WERI-Rb-1 (cell line): ENCODE measurements at regions not wholly inside any gene's neighbourhood (a gene's known extent, or its start where the extent isn't known, plus 50 kb on each side); places are given as distances from the start of the nearest gene placed in this dataset.

Experiments used
- DNase-seq: peaks from one replicate; pipeline ENCODE4 v3.0.0-alpha.2; 2020
- H3K27ac ChIP-seq: fragments of 250-450 bp; sonication (Bioruptor Pico); 2 replicates; pipeline ENCODE4 v1.5.1; 2020; ENCODE audit warnings: mild to moderate bottlenecking, moderate library complexity
- H3K27me3 ChIP-seq: fragments of 250-450 bp; sonication (Bioruptor Pico); 2 replicates; pipeline ENCODE4 v1.5.1; 2021; ENCODE audit warnings: mild to moderate bottlenecking, low read depth, moderate library complexity; ENCODE audit not compliant: insufficient read depth, severe bottlenecking
- H3K36me3 ChIP-seq: fragments of 250-450 bp; sonication (Bioruptor Pico); 2 replicates; pipeline ENCODE4 v1.5.1; 2020; ENCODE audit warnings: mild to moderate bottlenecking, moderate library complexity
- H3K4me3 ChIP-seq: 2 replicates; pipeline ENCODE4 v1.5.1; 2011; ENCODE audit warnings: low read depth, mild to moderate bottlenecking, control low read depth, low read length
- H3K9me3 ChIP-seq: fragments of 250-450 bp; sonication (Bioruptor Pico); 2 replicates; pipeline ENCODE4 v1.5.1; 2021; ENCODE audit warnings: mild to moderate bottlenecking, moderate library complexity; ENCODE audit not compliant: severe bottlenecking
- CTCF ChIP-seq: IDR thresholded peaks from 2 replicates; pipeline ENCODE4 v1.5.1; 2011; ENCODE audit warnings: low read depth, mild to moderate bottlenecking, control low read depth, inconsistent platforms, low read length

- Histone ChIP-seq H3K36me3 (no peaks in the 10 kb centered on the region), H3K27me3 (no peaks in the 10 kb centered on the region), H3K4me3 (no peak overlapping the region), H3K27ac (no peak overlapping the region), H3K9me3 (no peaks in the 10 kb centered on the region)
- DNase-seq, result no peak
- TF ChIP-seq CTCF, result no peak
Measured at GRCh38 chr7:124324262-124324661, 291.4 kb upstream of the TMEM229A start.

- Histone ChIP-seq H3K27ac (no peak overlapping the region), H3K4me3 (no peak overlapping the region), H3K36me3 (no peaks in the 10 kb centered on the region), H3K27me3 (no peaks in the 10 kb centered on the region), H3K9me3 (no peaks in the 10 kb centered on the region)
- no peak for TF ChIP-seq CTCF
- no peak for DNase-seq
Measured at GRCh38 chr7:124323597-124323996, 290.7 kb upstream of the TMEM229A start.

GRCh38 chr7:124322561-124322960, 289.7 kb upstream of the TMEM229A start:
- no peaks in the 10 kb centered on the region for H3K36me3 ChIP-seq
- no peak for DNase-seq
- H3K9me3 ChIP-seq, result no peaks in the 10 kb centered on the region
- H3K4me3 ChIP-seq, result no peak overlapping the region
- no peak overlapping the region for H3K27ac ChIP-seq
- H3K27me3 ChIP-seq, result no peaks in the 10 kb centered on the region
- no peak for TF ChIP-seq CTCF

- no peaks in the 10 kb centered on the region for H3K9me3 ChIP-seq
- TF ChIP-seq CTCF, result no peak
- no peak for DNase-seq
- H3K4me3 ChIP-seq, result no peak overlapping the region
- no peaks in the 10 kb centered on the region for H3K36me3 ChIP-seq
- no peaks in the 10 kb centered on the region for H3K27me3 ChIP-seq
- H3K27ac ChIP-seq, result no peak overlapping the region
Measured at GRCh38 chr7:124318721-124319450, 286.0 kb upstream of the TMEM229A start.

- no peak for DNase-seq
- Histone ChIP-seq H3K27me3 (no peaks in the 10 kb centered on the region), H3K4me3 (no peak overlapping the region), H3K36me3 (no peaks in the 10 kb centered on the region), H3K9me3 (no peaks in the 10 kb centered on the region), H3K27ac (no peak overlapping the region)
- no peak for TF ChIP-seq CTCF
Measured at GRCh38 chr7:124310934-124311390, 278.1 kb upstream of the TMEM229A start.

GRCh38 chr7:124308384-124308783, 275.5 kb upstream of the TMEM229A start:
- H3K27ac ChIP-seq, result no peak overlapping the region
- no peaks in the 10 kb centered on the region for H3K36me3 ChIP-seq
- no peaks in the 10 kb centered on the region for H3K27me3 ChIP-seq
- no peak for DNase-seq
- no peak for TF ChIP-seq CTCF
- no peak overlapping the region for H3K4me3 ChIP-seq
- H3K9me3 ChIP-seq, result no peaks in the 10 kb centered on the region
